ENCODE measurements at regions not wholly inside any gene's neighbourhood (a gene's known extent, or its start where the extent isn't known, plus 50 kb on each side); places are given as distances from the start of the nearest gene placed in this dataset.

- no peaks in the 10 kb centered on the region for H3K9me2 ChIP-seq (ENCODE audit: insufficient read depth)
- ATAC-seq, result no peak
- Mint-ChIP-seq H3K27me3 (ENCODE audit: insufficient read depth, low read depth, poor library complexity) (no peaks in the 10 kb centered on the region), H3K9me3 (no peaks in the 10 kb centered on the region), H3K4me1 (peaks cover 1% of the 10 kb centered on the region; the same call in 1 of the 3 replicates), H3K4me3 (no peak overlapping the region), H3K36me3 (ENCODE audit: low read depth) (no peaks in the 10 kb centered on the region), H3K27ac (no peak overlapping the region)
- H3K4me2 ChIP-seq, result no peak overlapping the region
- TF ChIP-seq, protein P1, sequence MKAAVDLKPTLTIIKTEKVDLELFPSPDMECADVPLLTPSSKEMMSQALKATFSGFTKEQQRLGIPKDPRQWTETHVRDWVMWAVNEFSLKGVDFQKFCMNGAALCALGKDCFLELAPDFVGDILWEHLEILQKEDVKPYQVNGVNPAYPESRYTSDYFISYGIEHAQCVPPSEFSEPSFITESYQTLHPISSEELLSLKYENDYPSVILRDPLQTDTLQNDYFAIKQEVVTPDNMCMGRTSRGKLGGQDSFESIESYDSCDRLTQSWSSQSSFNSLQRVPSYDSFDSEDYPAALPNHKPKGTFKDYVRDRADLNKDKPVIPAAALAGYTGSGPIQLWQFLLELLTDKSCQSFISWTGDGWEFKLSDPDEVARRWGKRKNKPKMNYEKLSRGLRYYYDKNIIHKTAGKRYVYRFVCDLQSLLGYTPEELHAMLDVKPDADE (IDR thresholded peaks at IDR 0.05), result no peak
- TF ChIP-seq EZH2 (IDR thresholded peaks at IDR 0.05; ENCODE audit: low read depth, unreplicated experiment) (no peak), ZNF114 (CRISPR knock-in tag; IDR thresholded peaks at IDR 0.05) (no peak), JUNB (IDR thresholded peaks at IDR 0.05; ENCODE audit: unreplicated experiment) (no peak), EZH2phosphoT487 (IDR thresholded peaks at IDR 0.05; ENCODE audit: unreplicated experiment) (no peak), STAT1 (IDR thresholded peaks at IDR 0.05; ENCODE audit: unreplicated experiment) (no peak), REST (IDR thresholded peaks at IDR 0.05; ENCODE audit: unreplicated experiment) (no peak), NANOG (IDR thresholded peaks at IDR 0.05; ENCODE audit: borderline replicate concordance) (no peak), POLR2AphosphoS5 (IDR thresholded peaks at IDR 0.05; ENCODE audit: low read depth) (no peak), CREB1 (CRISPR knock-in tag; IDR thresholded peaks at IDR 0.05; ENCODE audit: low read depth) (no peak), ZNF331 (CRISPR knock-in tag; IDR thresholded peaks at IDR 0.05; ENCODE audit: low read depth) (no peak)
- TF ChIP-seq, protein P2, sequence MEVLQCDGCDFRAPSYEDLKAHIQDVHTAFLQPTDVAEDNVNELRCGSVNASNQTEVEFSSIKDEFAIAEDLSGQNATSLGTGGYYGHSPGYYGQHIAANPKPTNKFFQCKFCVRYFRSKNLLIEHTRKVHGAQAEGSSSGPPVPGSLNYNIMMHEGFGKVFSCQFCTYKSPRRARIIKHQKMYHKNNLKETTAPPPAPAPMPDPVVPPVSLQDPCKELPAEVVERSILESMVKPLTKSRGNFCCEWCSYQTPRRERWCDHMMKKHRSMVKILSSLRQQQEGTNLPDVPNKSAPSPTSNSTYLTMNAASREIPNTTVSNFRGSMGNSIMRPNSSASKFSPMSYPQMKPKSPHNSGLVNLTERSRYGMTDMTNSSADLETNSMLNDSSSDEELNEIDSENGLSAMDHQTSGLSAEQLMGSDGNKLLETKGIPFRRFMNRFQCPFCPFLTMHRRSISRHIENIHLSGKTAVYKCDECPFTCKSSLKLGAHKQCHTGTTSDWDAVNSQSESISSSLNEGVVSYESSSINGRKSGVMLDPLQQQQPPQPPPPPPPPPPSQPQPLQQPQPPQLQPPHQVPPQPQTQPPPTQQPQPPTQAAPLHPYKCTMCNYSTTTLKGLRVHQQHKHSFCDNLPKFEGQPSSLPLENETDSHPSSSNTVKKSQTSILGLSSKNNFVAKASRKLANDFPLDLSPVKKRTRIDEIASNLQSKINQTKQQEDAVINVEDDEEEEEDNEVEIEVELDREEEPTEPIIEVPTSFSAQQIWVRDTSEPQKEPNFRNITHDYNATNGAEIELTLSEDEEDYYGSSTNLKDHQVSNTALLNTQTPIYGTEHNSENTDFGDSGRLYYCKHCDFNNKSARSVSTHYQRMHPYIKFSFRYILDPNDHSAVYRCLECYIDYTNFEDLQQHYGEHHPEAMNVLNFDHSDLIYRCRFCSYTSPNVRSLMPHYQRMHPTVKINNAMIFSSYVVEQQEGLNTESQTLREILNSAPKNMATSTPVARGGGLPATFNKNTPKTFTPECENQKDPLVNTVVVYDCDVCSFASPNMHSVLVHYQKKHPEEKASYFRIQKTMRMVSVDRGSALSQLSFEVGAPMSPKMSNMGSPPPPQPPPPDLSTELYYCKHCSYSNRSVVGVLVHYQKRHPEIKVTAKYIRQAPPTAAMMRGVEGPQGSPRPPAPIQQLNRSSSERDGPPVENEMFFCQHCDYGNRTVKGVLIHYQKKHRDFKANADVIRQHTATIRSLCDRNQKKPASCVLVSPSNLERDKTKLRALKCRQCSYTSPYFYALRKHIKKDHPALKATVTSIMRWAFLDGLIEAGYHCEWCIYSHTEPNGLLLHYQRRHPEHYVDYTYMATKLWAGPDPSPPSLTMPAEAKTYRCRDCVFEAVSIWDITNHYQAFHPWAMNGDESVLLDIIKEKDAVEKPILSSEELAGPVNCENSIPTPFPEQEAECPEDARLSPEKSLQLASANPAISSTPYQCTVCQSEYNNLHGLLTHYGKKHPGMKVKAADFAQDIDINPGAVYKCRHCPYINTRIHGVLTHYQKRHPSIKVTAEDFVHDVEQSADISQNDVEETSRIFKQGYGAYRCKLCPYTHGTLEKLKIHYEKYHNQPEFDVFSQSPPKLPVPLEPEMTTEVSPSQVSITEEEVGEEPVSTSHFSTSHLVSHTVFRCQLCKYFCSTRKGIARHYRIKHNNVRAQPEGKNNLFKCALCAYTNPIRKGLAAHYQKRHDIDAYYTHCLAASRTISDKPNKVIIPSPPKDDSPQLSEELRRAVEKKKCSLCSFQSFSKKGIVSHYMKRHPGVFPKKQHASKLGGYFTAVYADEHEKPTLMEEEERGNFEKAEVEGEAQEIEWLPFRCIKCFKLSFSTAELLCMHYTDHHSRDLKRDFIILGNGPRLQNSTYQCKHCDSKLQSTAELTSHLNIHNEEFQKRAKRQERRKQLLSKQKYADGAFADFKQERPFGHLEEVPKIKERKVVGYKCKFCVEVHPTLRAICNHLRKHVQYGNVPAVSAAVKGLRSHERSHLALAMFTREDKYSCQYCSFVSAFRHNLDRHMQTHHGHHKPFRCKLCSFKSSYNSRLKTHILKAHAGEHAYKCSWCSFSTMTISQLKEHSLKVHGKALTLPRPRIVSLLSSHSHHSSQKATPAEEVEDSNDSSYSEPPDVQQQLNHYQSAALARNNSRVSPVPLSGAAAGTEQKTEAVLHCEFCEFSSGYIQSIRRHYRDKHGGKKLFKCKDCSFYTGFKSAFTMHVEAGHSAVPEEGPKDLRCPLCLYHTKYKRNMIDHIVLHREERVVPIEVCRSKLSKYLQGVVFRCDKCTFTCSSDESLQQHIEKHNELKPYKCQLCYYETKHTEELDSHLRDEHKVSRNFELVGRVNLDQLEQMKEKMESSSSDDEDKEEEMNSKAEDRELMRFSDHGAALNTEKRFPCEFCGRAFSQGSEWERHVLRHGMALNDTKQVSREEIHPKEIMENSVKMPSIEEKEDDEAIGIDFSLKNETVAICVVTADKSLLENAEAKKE (CRISPR knock-in tag; IDR thresholded peaks at IDR 0.05), result no peak
- TF ChIP-seq, protein P3, sequence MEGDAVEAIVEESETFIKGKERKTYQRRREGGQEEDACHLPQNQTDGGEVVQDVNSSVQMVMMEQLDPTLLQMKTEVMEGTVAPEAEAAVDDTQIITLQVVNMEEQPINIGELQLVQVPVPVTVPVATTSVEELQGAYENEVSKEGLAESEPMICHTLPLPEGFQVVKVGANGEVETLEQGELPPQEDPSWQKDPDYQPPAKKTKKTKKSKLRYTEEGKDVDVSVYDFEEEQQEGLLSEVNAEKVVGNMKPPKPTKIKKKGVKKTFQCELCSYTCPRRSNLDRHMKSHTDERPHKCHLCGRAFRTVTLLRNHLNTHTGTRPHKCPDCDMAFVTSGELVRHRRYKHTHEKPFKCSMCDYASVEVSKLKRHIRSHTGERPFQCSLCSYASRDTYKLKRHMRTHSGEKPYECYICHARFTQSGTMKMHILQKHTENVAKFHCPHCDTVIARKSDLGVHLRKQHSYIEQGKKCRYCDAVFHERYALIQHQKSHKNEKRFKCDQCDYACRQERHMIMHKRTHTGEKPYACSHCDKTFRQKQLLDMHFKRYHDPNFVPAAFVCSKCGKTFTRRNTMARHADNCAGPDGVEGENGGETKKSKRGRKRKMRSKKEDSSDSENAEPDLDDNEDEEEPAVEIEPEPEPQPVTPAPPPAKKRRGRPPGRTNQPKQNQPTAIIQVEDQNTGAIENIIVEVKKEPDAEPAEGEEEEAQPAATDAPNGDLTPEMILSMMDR (conservative IDR thresholded peaks at IDR 0.05; ENCODE audit: low read depth in 2 of 2), result no peak
- H4K20me1 ChIP-seq (replicated peaks; ENCODE audit: insufficient read depth), result no peaks in the 10 kb centered on the region
- no peaks in the 10 kb centered on the region for H3K36me3 ChIP-seq (ENCODE audit: insufficient read depth)
- H3F3A ChIP-seq (replicated peaks; ENCODE audit: low read depth), result no peaks in the 10 kb centered on the region
- H2AFZ ChIP-seq, result no peak overlapping the region
- no peak for DNase-seq (ENCODE audit: low spot score)
- no peaks in the 10 kb centered on the region for H3K27me3 ChIP-seq (ENCODE audit: insufficient read depth)
- H3K27ac ChIP-seq (ENCODE audit: low read depth), result no peak overlapping the region
- no peaks in the 10 kb centered on the region for H3K79me2 ChIP-seq (replicated peaks; ENCODE audit: insufficient read depth)
- 0 out of 2 replicates have a peak, but pooled peaks cover 1% of the 10 kb centered on the region for H3K4me1 ChIP-seq (ENCODE audit: insufficient read depth)
- no peak overlapping the region for H3K4me3 ChIP-seq
Measured at GRCh38 chr13:85283408-85283807, 515.8 kb downstream of the SLITRK6 start.
